OCI-LY3 (cell line): ENCODE measurements at regions not wholly inside any gene's neighbourhood (a gene's known extent, or its start where the extent isn't known, plus 50 kb on each side); places are given as distances from the start of the nearest gene placed in this dataset.

Experiments used
- H2AFZ ChIP-seq: fragments of 200-600, 300-600 bp; shearing (Covaris generic); 2 replicates; pipeline ENCODE4 v1.6.0; 2014; ENCODE audit warnings: antibody characterized with exemption, low read depth, low read length
- H3K27ac ChIP-seq: fragments of 200-600, 300-600 bp; sonication (generic); 2 replicates; pipeline ENCODE4 v1.5.1; 2014; ENCODE audit warnings: mild to moderate bottlenecking, low read length, moderate library complexity, mixed read lengths
- H3K27me3 ChIP-seq: fragments of 200-600, 300-600 bp; sonication (generic); 2 replicates; pipeline ENCODE4 v1.6.1; 2014; ENCODE audit warnings: low read depth, low read length, mixed read lengths
- H3K36me3 ChIP-seq: fragments of 200-600, 300-600 bp; sonication (generic); replicated peaks from 2 replicates; pipeline ENCODE3; 2014; ENCODE audit warnings: low read depth, low read length, mixed read lengths
- H3K4me1 ChIP-seq: fragments of 300-600, 200-600 bp; sonication (generic); 2 replicates; pipeline ENCODE4 v1.6.1; 2014; ENCODE audit warnings: low read length, mixed read lengths
- H3K4me2 ChIP-seq: fragments of 200-600, 300-600 bp; sonication (generic); 2 replicates; pipeline ENCODE4 v1.6.1; 2014; ENCODE audit warnings: low read length, mixed read lengths
- H3K4me3 ChIP-seq: fragments of 300-600, 200-600 bp; sonication (generic); 2 replicates; pipeline ENCODE4 v1.5.1; 2014; ENCODE audit warnings: antibody characterized with exemption, mild to moderate bottlenecking, low read length, moderate library complexity
- H3K79me2 ChIP-seq: fragments of 300-600, 200-600 bp; shearing (Covaris generic); 2 replicates; pipeline ENCODE4 v1.6.1; 2014; ENCODE audit warnings: mild to moderate bottlenecking, low read length, mixed read lengths
- H3K9ac ChIP-seq: fragments of 300-600, 200-600 bp; shearing (Covaris generic); 2 replicates; pipeline ENCODE4 v1.6.0; 2014; ENCODE audit warnings: mild to moderate bottlenecking, low read length, moderate library complexity
- H3K9me3 ChIP-seq: fragments of 200-600, 300-600 bp; shearing (Covaris generic); 2 replicates; pipeline ENCODE4 v1.6.1; 2014; ENCODE audit warnings: low read length, mixed read lengths; ENCODE audit not compliant: insufficient read depth
- H4K20me1 ChIP-seq: fragments of 200-600, 300-600 bp; sonication (generic); 2 replicates; pipeline ENCODE4 v1.6.1; 2016; ENCODE audit warnings: low read length, mixed read lengths; ENCODE audit not compliant: insufficient read depth
- EZH2phosphoT487 ChIP-seq: fragments of 200-600 bp; shearing (Covaris generic); IDR thresholded peaks from 2 replicates; pipeline ENCODE4 v1.6.1; 2018; ENCODE audit warnings: antibody characterized with exemption, mixed run types, low read depth
- TF ChIP-seq, protein P1 (sequence below): fragments of 200-600, 300-600 bp; sonication (generic); IDR thresholded peaks from 2 replicates; pipeline ENCODE4 v1.5.1; 2014; ENCODE audit warnings: antibody characterized with exemption, low read length, low read depth

GRCh38 chr13:80196756-80197155 lies 144.2 kb downstream of the SPRY2 start:
- Histone ChIP-seq H3K36me3 (no peaks in the 10 kb centered on the region), H3K9me3 (no peaks in the 10 kb centered on the region), H3K27me3 (no peaks in the 10 kb centered on the region), H3K27ac (no peak overlapping the region), H3K4me1 (peaks cover 2% of the 10 kb centered on the region; the same call in 1 of the 2 replicates), H4K20me1 (no peaks in the 10 kb centered on the region), H3K4me3 (no peak overlapping the region), H3K4me2 (no peak overlapping the region), H3K79me2 (no peaks in the 10 kb centered on the region), H2AFZ (no peak overlapping the region), H3K9ac (no peak overlapping the region)
- TF ChIP-seq, protein P1, sequence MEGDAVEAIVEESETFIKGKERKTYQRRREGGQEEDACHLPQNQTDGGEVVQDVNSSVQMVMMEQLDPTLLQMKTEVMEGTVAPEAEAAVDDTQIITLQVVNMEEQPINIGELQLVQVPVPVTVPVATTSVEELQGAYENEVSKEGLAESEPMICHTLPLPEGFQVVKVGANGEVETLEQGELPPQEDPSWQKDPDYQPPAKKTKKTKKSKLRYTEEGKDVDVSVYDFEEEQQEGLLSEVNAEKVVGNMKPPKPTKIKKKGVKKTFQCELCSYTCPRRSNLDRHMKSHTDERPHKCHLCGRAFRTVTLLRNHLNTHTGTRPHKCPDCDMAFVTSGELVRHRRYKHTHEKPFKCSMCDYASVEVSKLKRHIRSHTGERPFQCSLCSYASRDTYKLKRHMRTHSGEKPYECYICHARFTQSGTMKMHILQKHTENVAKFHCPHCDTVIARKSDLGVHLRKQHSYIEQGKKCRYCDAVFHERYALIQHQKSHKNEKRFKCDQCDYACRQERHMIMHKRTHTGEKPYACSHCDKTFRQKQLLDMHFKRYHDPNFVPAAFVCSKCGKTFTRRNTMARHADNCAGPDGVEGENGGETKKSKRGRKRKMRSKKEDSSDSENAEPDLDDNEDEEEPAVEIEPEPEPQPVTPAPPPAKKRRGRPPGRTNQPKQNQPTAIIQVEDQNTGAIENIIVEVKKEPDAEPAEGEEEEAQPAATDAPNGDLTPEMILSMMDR, result no peak
- TF ChIP-seq EZH2phosphoT487, result no peak

DNA sequence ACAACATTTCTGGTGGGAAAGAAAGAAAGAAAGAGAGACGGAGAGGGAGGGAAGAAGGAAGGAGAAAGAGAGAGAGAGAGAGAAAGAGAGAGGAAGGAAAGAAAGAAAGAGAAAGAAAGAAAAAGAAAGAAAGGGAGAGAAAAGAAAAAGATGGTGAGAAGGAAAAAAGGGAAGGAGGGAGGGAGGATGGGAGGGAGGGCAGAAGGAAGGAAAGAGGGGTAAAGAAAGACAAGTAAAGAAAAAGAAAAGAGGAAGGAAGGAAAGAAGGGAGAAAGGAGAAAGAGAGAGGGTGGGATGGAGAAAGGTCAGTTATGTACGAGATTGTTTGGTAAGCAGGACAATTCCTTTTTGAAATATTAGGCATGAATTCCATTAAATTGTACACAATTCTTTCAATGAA lies 145.3 kb downstream of the SPRY2 start:
- Histone ChIP-seq H3K79me2 (no peaks in the 10 kb centered on the region), H4K20me1 (no peaks in the 10 kb centered on the region), H3K4me2 (no peak overlapping the region), H3K4me1 (no peaks in the 10 kb centered on the region), H3K27ac (no peak overlapping the region), H3K27me3 (no peaks in the 10 kb centered on the region), H3K4me3 (no peak overlapping the region), H2AFZ (no peak overlapping the region), H3K9me3 (no peaks in the 10 kb centered on the region), H3K36me3 (no peaks in the 10 kb centered on the region), H3K9ac (no peak overlapping the region)
- TF ChIP-seq, protein P1, result no peak
- no peak for TF ChIP-seq EZH2phosphoT487

DNA sequence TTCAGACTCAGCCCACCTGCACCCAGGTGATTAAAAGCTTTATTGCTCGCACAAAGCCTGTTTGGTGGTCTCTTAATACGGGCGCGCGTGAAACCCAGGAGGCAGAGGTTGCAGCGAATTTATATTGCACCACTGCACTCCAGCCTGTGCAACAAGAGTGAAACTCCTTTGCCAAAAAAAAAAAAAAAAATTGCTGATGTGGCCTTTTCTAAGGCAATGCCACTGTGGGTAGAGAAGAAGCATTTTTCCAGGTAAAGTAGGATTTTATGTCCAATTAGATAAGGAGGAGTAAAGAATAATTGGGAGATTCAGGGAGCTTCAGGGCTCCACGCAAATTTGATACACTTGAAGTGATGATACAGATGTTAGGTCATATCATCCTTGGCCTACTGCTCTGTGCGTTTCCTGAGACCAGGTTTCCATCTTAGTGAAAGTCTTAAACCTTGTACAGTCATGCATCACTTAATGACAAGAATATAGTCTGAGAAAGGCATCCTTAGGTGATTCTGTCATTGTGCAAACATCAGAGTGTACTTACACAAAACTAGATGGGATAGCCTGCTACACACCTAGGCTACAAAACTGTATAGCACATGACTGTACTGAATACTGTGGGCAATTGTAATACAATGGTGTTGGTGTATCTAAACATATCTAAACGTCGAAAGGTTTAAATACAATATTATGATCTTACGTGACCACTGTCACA lies 150.9 kb downstream of the SPRY2 start:
- H3K9ac ChIP-seq, result no peak overlapping the region
- TF ChIP-seq, protein P1, result no peak
- TF ChIP-seq EZH2phosphoT487, result no peak

GRCh38 chr13:80180740-80181355 lies 160.1 kb downstream of the SPRY2 start:
- no peak for TF ChIP-seq EZH2phosphoT487
- TF ChIP-seq, protein P1, result no peak
- Histone ChIP-seq H3K79me2 (no peaks in the 10 kb centered on the region), H2AFZ (no peak overlapping the region), H3K9ac (no peak overlapping the region), H3K4me1 (no peaks in the 10 kb centered on the region), H3K4me2 (no peak overlapping the region), H3K4me3 (no peak overlapping the region), H3K36me3 (no peaks in the 10 kb centered on the region), H3K27me3 (no peaks in the 10 kb centered on the region), H4K20me1 (no peaks in the 10 kb centered on the region), H3K9me3 (no peaks in the 10 kb centered on the region), H3K27ac (no peak overlapping the region)

More for the DNA sequence above, 150.9 kb downstream of the SPRY2 start:
- no peaks in the 10 kb centered on the region for H4K20me1 ChIP-seq
- H3K79me2 ChIP-seq, result no peaks in the 10 kb centered on the region
- H3K4me1 ChIP-seq, result no peaks in the 10 kb centered on the region
- H3K36me3 ChIP-seq, result no peaks in the 10 kb centered on the region
- no peak overlapping the region for H3K4me3 ChIP-seq
- H3K9me3 ChIP-seq, result no peaks in the 10 kb centered on the region
- H2AFZ ChIP-seq, result no peak overlapping the region
- H3K27me3 ChIP-seq, result no peaks in the 10 kb centered on the region
- H3K27ac ChIP-seq, result no peak overlapping the region
- H3K4me2 ChIP-seq, result no peak overlapping the region
